ENCODE measurements at regions not wholly inside any gene's neighbourhood (a gene's known extent, or its start where the extent isn't known, plus 50 kb on each side); places are given as distances from the start of the nearest gene placed in this dataset.

GRCh38 chr11:134971381-134971780 lies 559.3 kb upstream of the B3GAT1 start:
- TF ChIP-seq, protein P1, sequence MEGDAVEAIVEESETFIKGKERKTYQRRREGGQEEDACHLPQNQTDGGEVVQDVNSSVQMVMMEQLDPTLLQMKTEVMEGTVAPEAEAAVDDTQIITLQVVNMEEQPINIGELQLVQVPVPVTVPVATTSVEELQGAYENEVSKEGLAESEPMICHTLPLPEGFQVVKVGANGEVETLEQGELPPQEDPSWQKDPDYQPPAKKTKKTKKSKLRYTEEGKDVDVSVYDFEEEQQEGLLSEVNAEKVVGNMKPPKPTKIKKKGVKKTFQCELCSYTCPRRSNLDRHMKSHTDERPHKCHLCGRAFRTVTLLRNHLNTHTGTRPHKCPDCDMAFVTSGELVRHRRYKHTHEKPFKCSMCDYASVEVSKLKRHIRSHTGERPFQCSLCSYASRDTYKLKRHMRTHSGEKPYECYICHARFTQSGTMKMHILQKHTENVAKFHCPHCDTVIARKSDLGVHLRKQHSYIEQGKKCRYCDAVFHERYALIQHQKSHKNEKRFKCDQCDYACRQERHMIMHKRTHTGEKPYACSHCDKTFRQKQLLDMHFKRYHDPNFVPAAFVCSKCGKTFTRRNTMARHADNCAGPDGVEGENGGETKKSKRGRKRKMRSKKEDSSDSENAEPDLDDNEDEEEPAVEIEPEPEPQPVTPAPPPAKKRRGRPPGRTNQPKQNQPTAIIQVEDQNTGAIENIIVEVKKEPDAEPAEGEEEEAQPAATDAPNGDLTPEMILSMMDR (IDR thresholded peaks at IDR 0.05): no peak
- TF ChIP-seq POLR2A (IDR thresholded peaks at IDR 0.05): no peak

Measured in thyroid gland (tissue), 4 donors.